C4-2B (cell line): ENCODE measurements at regions not wholly inside any gene's neighbourhood (a gene's known extent, or its start where the extent isn't known, plus 50 kb on each side); places are given as distances from the start of the nearest gene placed in this dataset.

Source experiments
- ZFX ChIP-seq: fragments of 450-650 bp; IDR thresholded peaks from 2 replicates; pipeline ENCODE4 v1.6.1; 2017
- TF ChIP-seq, protein P1 (sequence below): fragments of 450-650 bp; conservative IDR thresholded peaks from 2 replicates; pipeline ENCODE4 v1.5.1; 2017; ENCODE audit warnings: mild to moderate bottlenecking

GRCh38 chr4:175946472-175947116 lies 119.0 kb upstream of the WDR17 start:
- TF ChIP-seq, protein P1, sequence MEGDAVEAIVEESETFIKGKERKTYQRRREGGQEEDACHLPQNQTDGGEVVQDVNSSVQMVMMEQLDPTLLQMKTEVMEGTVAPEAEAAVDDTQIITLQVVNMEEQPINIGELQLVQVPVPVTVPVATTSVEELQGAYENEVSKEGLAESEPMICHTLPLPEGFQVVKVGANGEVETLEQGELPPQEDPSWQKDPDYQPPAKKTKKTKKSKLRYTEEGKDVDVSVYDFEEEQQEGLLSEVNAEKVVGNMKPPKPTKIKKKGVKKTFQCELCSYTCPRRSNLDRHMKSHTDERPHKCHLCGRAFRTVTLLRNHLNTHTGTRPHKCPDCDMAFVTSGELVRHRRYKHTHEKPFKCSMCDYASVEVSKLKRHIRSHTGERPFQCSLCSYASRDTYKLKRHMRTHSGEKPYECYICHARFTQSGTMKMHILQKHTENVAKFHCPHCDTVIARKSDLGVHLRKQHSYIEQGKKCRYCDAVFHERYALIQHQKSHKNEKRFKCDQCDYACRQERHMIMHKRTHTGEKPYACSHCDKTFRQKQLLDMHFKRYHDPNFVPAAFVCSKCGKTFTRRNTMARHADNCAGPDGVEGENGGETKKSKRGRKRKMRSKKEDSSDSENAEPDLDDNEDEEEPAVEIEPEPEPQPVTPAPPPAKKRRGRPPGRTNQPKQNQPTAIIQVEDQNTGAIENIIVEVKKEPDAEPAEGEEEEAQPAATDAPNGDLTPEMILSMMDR, result no peak
- TF ChIP-seq ZFX, result no peak
